IgD-negative memory B cell (primary cell): ENCODE measurements at regions not wholly inside any gene's neighbourhood (a gene's known extent, or its start where the extent isn't known, plus 50 kb on each side); places are given as distances from the start of the nearest gene placed in this dataset.

Experiments
- H3K27ac Mint-ChIP-seq, 3 donors: one replicate each; pipeline ENCODE4 v1.8.0; 2020 to 2022; ENCODE audit warnings: mild to moderate bottlenecking in 3 of 3, mixed read lengths in 3 of 3, moderate library complexity in 1 of 3
- H3K27me3 Mint-ChIP-seq: one replicate; pipeline ENCODE4 v1.8.0; 2021; ENCODE audit warnings: mixed read lengths
- H3K36me3 Mint-ChIP-seq: one replicate; pipeline ENCODE4 v1.8.0; 2020; ENCODE audit warnings: mild to moderate bottlenecking, mixed read lengths
- H3K4me1 Mint-ChIP-seq, 3 donors: one replicate each; pipeline ENCODE4 v1.8.0; 2020 to 2022; ENCODE audit warnings: mixed read lengths in 3 of 3, mild to moderate bottlenecking in 1 of 3
- H3K4me3 Mint-ChIP-seq, 4 donors: one replicate each; pipeline ENCODE4 v1.8.0; 2020 to 2022; ENCODE audit warnings: mild to moderate bottlenecking in 4 of 4, mixed read lengths in 4 of 4, moderate library complexity in 3 of 4
- H3K9me3 Mint-ChIP-seq, 3 donors: one replicate each; pipeline ENCODE4 v1.8.0; 2020 to 2021; ENCODE audit warnings: mixed read lengths in 3 of 3, mild to moderate bottlenecking in 1 of 3

GRCh38 chr6:140858381-140858971, 1274.2 kb upstream of the GJE1 start:
- Mint-ChIP-seq H3K4me3 (no peak overlapping the region), H3K36me3 (no peaks in the 10 kb centered on the region), H3K27ac (no peak overlapping the region), H3K9me3 (no peaks in the 10 kb centered on the region), H3K27me3 (no peaks in the 10 kb centered on the region), H3K4me1 (peaks cover 0 to 3% (median 0%) of the 10 kb centered on the region in 3 donors)

GRCh38 chr6:140857739-140858380, 1274.9 kb upstream of the GJE1 start:
- Mint-ChIP-seq H3K4me1 (peaks cover 0 to 3% (median 0%) of the 10 kb centered on the region in 3 donors), H3K4me3 (no peak overlapping the region), H3K27me3 (no peaks in the 10 kb centered on the region), H3K27ac (no peak overlapping the region), H3K9me3 (no peaks in the 10 kb centered on the region), H3K36me3 (no peaks in the 10 kb centered on the region)

GRCh38 chr6:140855520-140855919, 1277.2 kb upstream of the GJE1 start:
- H3K9me3 Mint-ChIP-seq: no peaks in the 10 kb centered on the region
- H3K4me1 Mint-ChIP-seq: peaks cover 0 to 3% (median 0%) of the 10 kb centered on the region in 3 donors
- no peaks in the 10 kb centered on the region for H3K36me3 Mint-ChIP-seq
- no peak overlapping the region for H3K4me3 Mint-ChIP-seq
- H3K27ac Mint-ChIP-seq: no peak overlapping the region
- no peaks in the 10 kb centered on the region for H3K27me3 Mint-ChIP-seq

- Mint-ChIP-seq H3K4me3 (no peak overlapping the region), H3K36me3 (no peaks in the 10 kb centered on the region), H3K27ac (no peak overlapping the region), H3K27me3 (no peaks in the 10 kb centered on the region), H3K9me3 (no peaks in the 10 kb centered on the region), H3K4me1 (peaks cover 0 to 3% (median 0%) of the 10 kb centered on the region in 3 donors)
Measured at GRCh38 chr6:140854318-140854717, 1278.4 kb upstream of the GJE1 start.

DNA sequence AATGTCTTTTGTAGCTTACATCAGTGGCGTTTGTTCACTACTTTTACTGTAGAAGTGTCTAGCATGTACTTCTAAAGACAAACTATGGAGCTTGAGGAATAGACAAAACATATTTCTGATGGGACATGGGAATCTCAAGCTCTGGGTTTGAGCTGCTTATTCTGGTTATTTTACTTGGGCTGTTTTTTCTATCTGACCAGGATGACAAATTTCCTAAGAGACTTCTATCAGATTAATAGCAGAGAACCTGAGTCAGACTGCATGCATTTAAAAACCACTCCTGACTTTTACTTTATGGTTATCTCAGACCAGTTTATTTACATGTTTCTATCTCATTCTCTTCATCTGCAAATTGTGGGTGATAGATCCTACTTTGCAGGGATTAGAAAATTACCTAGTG, 1282.3 kb upstream of the GJE1 start:
- H3K27me3 Mint-ChIP-seq: no peaks in the 10 kb centered on the region
- H3K9me3 Mint-ChIP-seq: no peaks in the 10 kb centered on the region
- no peaks in the 10 kb centered on the region for H3K36me3 Mint-ChIP-seq
- no peaks in the 10 kb centered on the region for H3K4me1 Mint-ChIP-seq
- H3K27ac Mint-ChIP-seq: no peak overlapping the region
- H3K4me3 Mint-ChIP-seq: no peak overlapping the region

GRCh38 chr6:140849456-140849855, 1283.3 kb upstream of the GJE1 start:
- Mint-ChIP-seq H3K27ac (no peak overlapping the region), H3K27me3 (no peaks in the 10 kb centered on the region), H3K36me3 (no peaks in the 10 kb centered on the region), H3K9me3 (no peaks in the 10 kb centered on the region), H3K4me3 (no peak overlapping the region), H3K4me1 (no peaks in the 10 kb centered on the region)

GRCh38 chr6:140847262-140847645, 1285.5 kb upstream of the GJE1 start:
- no peaks in the 10 kb centered on the region for H3K9me3 Mint-ChIP-seq
- H3K27me3 Mint-ChIP-seq: no peaks in the 10 kb centered on the region
- no peak overlapping the region for H3K4me3 Mint-ChIP-seq
- H3K27ac Mint-ChIP-seq: no peak overlapping the region
- no peaks in the 10 kb centered on the region for H3K36me3 Mint-ChIP-seq
- H3K4me1 Mint-ChIP-seq: no peaks in the 10 kb centered on the region

GRCh38 chr6:140846503-140847261, 1286.0 kb upstream of the GJE1 start:
- Mint-ChIP-seq H3K4me1 (no peaks in the 10 kb centered on the region), H3K27me3 (no peaks in the 10 kb centered on the region), H3K4me3 (no peak overlapping the region), H3K9me3 (no peaks in the 10 kb centered on the region), H3K36me3 (no peaks in the 10 kb centered on the region), H3K27ac (no peak overlapping the region)

DNA sequence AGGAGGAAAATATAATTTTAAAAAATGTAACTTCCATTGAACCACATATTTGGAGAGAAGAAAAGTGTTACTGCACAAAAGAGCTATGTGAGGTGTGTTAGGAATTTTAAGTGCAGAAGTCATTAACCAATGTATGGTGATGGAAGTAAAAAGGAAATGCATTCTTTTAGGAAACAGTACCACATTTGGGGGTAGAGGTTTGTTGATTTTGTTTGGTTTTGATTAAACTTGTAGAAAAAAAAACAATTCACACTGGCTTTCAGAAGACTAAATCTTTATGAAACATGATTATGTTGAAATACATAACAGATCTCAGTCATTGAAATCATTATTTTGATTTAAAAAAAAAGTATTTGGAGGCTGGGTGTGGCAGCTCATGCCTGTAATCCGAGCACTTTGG, 1287.0 kb upstream of the GJE1 start:
- no peak overlapping the region for H3K4me3 Mint-ChIP-seq
- no peaks in the 10 kb centered on the region for H3K9me3 Mint-ChIP-seq
- no peak overlapping the region for H3K27ac Mint-ChIP-seq
- no peaks in the 10 kb centered on the region for H3K4me1 Mint-ChIP-seq
- H3K36me3 Mint-ChIP-seq: no peaks in the 10 kb centered on the region
- H3K27me3 Mint-ChIP-seq: no peaks in the 10 kb centered on the region

GRCh38 chr6:140844167-140844566, 1288.6 kb upstream of the GJE1 start:
- Mint-ChIP-seq H3K9me3 (no peaks in the 10 kb centered on the region), H3K27me3 (no peaks in the 10 kb centered on the region), H3K4me1 (no peaks in the 10 kb centered on the region), H3K4me3 (no peak overlapping the region), H3K27ac (no peak overlapping the region), H3K36me3 (no peaks in the 10 kb centered on the region)

DNA sequence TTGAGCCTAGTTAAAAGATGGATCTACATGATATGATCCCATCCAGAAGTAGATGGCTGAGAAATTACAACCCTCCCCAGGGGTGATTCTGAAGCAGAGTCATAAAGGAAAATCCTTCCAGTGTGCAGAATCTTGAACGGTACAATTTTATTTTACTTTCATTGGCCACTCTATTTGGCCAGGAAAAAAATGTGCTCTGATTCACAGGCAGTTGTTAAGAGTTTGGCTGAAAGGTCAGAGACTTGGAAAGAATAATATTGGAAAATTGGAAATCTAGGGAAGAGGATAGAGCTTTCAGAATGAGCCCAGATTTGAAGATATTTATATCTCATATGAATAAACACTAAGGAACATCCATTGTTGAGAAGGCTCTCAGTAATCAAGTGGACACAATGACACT, 1299.3 kb upstream of the GJE1 start:
- Mint-ChIP-seq H3K27ac (no peak overlapping the region), H3K4me3 (no peak overlapping the region), H3K4me1 (no peaks in the 10 kb centered on the region), H3K27me3 (no peaks in the 10 kb centered on the region), H3K9me3 (peaks cover 0 to 2% (median 0%) of the 10 kb centered on the region in 3 donors), H3K36me3 (no peaks in the 10 kb centered on the region)

GRCh38 chr6:140830666-140831065, 1302.1 kb upstream of the GJE1 start:
- Mint-ChIP-seq H3K9me3 (peaks cover 0 to 2% (median 0%) of the 10 kb centered on the region in 3 donors), H3K27me3 (no peaks in the 10 kb centered on the region), H3K4me1 (no peaks in the 10 kb centered on the region), H3K36me3 (no peaks in the 10 kb centered on the region), H3K27ac (no peak overlapping the region), H3K4me3 (no peak overlapping the region)

DNA sequence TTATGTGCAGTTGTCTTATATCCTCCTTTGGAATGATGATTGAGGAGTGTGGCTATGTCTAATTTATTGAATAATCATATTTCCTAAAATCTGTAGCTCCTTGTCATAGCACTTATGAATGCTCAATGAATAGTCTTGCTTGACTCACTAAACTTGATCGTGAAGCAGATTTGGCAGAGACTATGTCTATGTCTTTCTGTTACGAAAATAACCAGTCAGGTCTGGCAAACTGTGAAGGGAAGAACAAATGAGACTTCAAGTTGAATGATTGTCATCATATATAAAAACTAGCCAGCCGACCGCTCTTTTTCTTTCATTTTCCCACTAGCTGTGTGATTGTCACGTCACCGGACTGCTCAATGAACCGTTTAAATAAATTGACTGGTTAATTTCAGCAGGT, 1303.9 kb upstream of the GJE1 start:
- Mint-ChIP-seq H3K4me1 (no peaks in the 10 kb centered on the region), H3K4me3 (no peak overlapping the region), H3K36me3 (no peaks in the 10 kb centered on the region), H3K27me3 (no peaks in the 10 kb centered on the region), H3K9me3 (peaks cover 0 to 2% (median 0%) of the 10 kb centered on the region in 3 donors), H3K27ac (no peak overlapping the region)

DNA sequence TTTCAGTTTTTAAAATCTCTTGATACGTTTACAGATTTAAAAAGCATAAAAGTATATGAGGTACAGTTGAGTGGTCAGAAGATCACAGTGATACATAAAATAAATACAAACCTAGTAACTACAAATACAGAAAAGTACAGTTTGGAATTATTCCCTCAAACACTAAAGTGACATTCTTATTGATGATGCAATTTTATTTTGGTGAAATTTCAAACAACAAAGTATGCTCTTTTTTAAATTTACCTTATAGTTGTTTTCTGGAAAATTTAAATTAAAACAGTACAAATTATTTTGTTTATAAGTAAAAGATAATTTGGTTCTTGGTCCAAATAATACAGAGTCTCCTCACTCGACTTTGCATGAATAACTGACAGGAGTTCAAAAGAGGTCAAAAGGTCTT, 1305.1 kb upstream of the GJE1 start:
- Mint-ChIP-seq H3K27me3 (no peaks in the 10 kb centered on the region), H3K36me3 (no peaks in the 10 kb centered on the region), H3K27ac (no peak overlapping the region), H3K4me1 (no peaks in the 10 kb centered on the region), H3K4me3 (no peak overlapping the region), H3K9me3 (peaks cover 0 to 2% (median 0%) of the 10 kb centered on the region in 3 donors)

DNA sequence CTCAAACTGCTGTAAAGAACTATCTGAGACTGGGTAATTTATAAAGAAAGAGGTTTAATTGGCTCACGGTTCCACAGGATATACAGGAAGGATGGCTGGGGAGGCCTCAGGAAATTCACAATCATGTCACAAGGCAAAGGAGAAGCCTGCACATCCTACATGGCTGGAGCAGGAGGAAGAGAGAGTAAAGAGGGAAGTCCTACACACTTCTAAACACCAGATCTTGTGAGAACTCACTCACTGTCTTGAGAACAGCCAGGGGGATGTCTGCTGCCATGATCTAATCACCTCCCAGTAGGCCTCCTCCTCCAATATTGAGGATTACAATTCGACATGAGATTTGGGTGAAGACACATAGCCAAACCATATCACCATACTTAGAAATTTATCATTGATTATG, 1307.0 kb upstream of the GJE1 start:
- Mint-ChIP-seq H3K27me3 (no peaks in the 10 kb centered on the region), H3K27ac (no peak overlapping the region), H3K4me3 (no peak overlapping the region), H3K36me3 (no peaks in the 10 kb centered on the region), H3K4me1 (no peaks in the 10 kb centered on the region), H3K9me3 (peaks cover 0 to 2% (median 0%) of the 10 kb centered on the region in 3 donors)

DNA sequence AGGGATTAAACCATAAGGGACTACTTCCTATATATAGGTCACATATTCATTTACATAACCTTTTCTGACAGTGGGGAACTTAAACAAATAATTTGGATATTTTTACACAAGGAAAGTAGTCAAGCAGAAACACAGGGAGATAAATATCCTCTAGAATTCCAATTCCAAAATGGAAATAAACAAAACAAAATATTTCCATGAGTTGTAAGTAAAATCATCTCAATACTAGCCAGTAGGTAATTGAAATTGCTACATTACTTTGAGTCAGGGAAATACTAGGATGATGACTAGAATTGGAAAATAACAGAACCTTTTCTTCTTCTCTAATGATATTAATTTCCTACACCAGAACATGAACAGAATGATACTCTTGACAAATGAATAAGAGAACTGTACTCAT, 1308.1 kb upstream of the GJE1 start:
- no peaks in the 10 kb centered on the region for H3K27me3 Mint-ChIP-seq
- H3K9me3 Mint-ChIP-seq: peaks cover 0 to 2% (median 0%) of the 10 kb centered on the region in 3 donors

More for the DNA sequence above, 1308.1 kb upstream of the GJE1 start:
- no peak overlapping the region for H3K27ac Mint-ChIP-seq
- no peaks in the 10 kb centered on the region for H3K36me3 Mint-ChIP-seq
- no peaks in the 10 kb centered on the region for H3K4me1 Mint-ChIP-seq
- H3K4me3 Mint-ChIP-seq: no peak overlapping the region
